ENCODE measurements at regions not wholly inside any gene's neighbourhood (a gene's known extent, or its start where the extent isn't known, plus 50 kb on each side); places are given as distances from the start of the nearest gene placed in this dataset.

DNA sequence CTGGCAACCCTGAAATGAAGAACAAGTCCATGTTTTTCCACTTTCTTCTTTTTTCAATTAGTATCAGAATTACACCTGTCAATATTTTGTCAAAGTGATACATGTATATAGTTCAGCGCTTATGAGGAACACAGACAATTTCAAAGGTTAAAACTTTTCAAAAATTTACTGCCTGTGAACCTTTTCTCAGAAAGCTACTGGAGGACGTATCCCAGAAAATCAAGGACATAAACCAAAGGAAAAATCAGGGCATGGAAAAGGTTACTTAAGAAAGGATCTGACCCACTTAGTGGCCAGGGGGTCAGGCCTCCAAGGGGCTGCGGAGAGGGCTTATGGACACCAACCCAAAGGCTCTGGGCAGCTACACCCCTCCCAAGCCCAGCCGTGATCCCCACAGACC is 81.1 kb upstream of the ACTRT2 start:
- no peaks in the 10 kb centered on the region for H4K20me1 ChIP-seq (ENCODE audit: low read length)
- H3K79me2 ChIP-seq (ENCODE audit: low read length): no peaks in the 10 kb centered on the region
- ChIA-PET POLR2A (ENCODE audit: unreplicated experiment) (no interaction called here), CTCF (no interaction called here)
- intact Hi-C loops (cut with micrococcal nuclease): no loop called here
- no peaks in the 10 kb centered on the region for H3K9me2 ChIP-seq (replicated peaks; ENCODE audit: low read length)
- H3K4me2 ChIP-seq (ENCODE audit: low read length): no peak overlapping the region
- H3K4me3 ChIP-seq (ENCODE audit: low read length): no peak overlapping the region
- no peak overlapping the region for H2AFZ ChIP-seq (ENCODE audit: low read length)
- TF ChIP-seq, protein P1, sequence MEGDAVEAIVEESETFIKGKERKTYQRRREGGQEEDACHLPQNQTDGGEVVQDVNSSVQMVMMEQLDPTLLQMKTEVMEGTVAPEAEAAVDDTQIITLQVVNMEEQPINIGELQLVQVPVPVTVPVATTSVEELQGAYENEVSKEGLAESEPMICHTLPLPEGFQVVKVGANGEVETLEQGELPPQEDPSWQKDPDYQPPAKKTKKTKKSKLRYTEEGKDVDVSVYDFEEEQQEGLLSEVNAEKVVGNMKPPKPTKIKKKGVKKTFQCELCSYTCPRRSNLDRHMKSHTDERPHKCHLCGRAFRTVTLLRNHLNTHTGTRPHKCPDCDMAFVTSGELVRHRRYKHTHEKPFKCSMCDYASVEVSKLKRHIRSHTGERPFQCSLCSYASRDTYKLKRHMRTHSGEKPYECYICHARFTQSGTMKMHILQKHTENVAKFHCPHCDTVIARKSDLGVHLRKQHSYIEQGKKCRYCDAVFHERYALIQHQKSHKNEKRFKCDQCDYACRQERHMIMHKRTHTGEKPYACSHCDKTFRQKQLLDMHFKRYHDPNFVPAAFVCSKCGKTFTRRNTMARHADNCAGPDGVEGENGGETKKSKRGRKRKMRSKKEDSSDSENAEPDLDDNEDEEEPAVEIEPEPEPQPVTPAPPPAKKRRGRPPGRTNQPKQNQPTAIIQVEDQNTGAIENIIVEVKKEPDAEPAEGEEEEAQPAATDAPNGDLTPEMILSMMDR (conservative IDR thresholded peaks at IDR 0.05; ENCODE audit: low read depth, low read length): no peak
- TF ChIP-seq EZH2phosphoT487 (IDR thresholded peaks at IDR 0.05; ENCODE audit: borderline replicate concordance, low read length): no peak
- no peak for TF ChIP-seq EZH2 (IDR thresholded peaks at IDR 0.05; ENCODE audit: low read length, unreplicated experiment)
- H3K27me3 ChIP-seq (ENCODE audit: low read length): peaks cover 68% of the 10 kb centered on the region
- no peaks in the 10 kb centered on the region for H3K4me1 ChIP-seq (ENCODE audit: insufficient read depth, low read length)
- DNase-seq (no peak), ATAC-seq (no peak)
- H3F3A ChIP-seq (ENCODE audit: low read length, unreplicated experiment): no peaks in the 10 kb centered on the region
- H3K27ac ChIP-seq (ENCODE audit: low read length): no peak overlapping the region
- no peak overlapping the region for H3K9ac ChIP-seq (ENCODE audit: low read length)
- no peaks in the 10 kb centered on the region for H3K36me3 ChIP-seq (ENCODE audit: low read depth, low read length)
- no TSS peak for BruUV-seq (replicated peaks)
- no peaks in the 10 kb centered on the region; the same call in 1 of the 2 replicates for H3K9me3 ChIP-seq (ENCODE audit: low read length)

DNA sequence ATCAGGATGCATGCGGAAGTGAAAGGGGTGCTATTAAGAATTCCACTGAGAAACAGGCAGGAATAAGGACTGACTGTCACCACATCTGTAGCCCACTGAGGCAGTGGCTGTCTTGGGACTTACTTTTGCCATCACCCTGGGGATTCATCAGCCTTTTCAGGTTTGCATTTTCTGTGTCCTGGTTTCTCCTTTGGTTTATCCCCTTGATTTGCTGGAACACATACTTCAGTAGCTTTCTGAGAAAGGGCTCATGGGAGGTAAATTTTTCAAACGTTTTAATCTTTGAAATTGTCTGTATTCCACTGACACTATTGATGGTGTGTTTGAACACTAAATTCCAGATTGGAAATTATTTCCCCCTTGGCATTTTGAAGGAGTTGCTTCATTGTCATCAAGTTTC is 80.2 kb upstream of the ACTRT2 start:
- no TSS peak for BruUV-seq (replicated peaks)
- no peak for DNase-seq
- H3K36me3 ChIP-seq (ENCODE audit: low read depth, low read length): no peaks in the 10 kb centered on the region

DNA sequence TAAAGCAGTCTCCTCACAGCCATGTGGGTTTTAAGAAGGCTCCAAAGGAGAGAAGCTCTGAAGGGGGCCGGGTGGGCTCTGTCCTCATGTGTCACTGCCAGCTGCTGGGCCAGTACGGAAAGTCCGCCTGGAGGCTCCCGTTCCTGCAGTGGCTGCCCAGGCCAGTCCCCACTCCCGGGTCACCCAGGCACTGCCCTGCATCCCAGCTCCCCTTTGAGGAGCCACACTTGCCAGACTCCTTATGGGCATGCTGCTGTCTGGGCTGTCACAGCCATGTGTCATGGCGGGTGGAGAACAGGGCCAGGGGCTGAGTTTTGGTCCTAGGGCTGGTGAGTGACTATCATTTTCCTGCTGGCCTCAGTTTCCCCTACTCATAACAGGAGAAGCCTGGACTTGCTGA is 79.4 kb upstream of the ACTRT2 start:
- Histone ChIP-seq H3K4me2 (ENCODE audit: low read length) (no peak overlapping the region), H3K9ac (ENCODE audit: low read length) (no peak overlapping the region), H3K4me3 (ENCODE audit: low read length) (no peak overlapping the region), H3K4me1 (ENCODE audit: insufficient read depth, low read length) (no peaks in the 10 kb centered on the region), H3K9me3 (ENCODE audit: low read length) (no peaks in the 10 kb centered on the region; the same call in 1 of the 2 replicates), H3K79me2 (ENCODE audit: low read length) (no peaks in the 10 kb centered on the region), H3K27me3 (ENCODE audit: low read length) (peaks cover 72% of the 10 kb centered on the region), H3K36me3 (ENCODE audit: low read depth, low read length) (no peaks in the 10 kb centered on the region), H4K20me1 (ENCODE audit: low read length) (peaks cover 3% of the 10 kb centered on the region; the same call in 1 of the 2 replicates), H3K9me2 (replicated peaks; ENCODE audit: low read length) (no peaks in the 10 kb centered on the region), H2AFZ (ENCODE audit: low read length) (no peak overlapping the region), H3K27ac (ENCODE audit: low read length) (no peak overlapping the region), H3F3A (ENCODE audit: low read length, unreplicated experiment) (no peaks in the 10 kb centered on the region)
- POLR2A ChIA-PET (ENCODE audit: unreplicated experiment): no interaction called here
- no TSS peak for BruUV-seq (replicated peaks)
- intact Hi-C loops (cut with micrococcal nuclease): no loop called here
- DNase-seq: no peak
- ATAC-seq: no peak
- CTCF ChIA-PET: no interaction called here
- TF ChIP-seq, protein P1 (conservative IDR thresholded peaks at IDR 0.05; ENCODE audit: low read depth, low read length): no peak
- TF ChIP-seq EZH2phosphoT487 (IDR thresholded peaks at IDR 0.05; ENCODE audit: borderline replicate concordance, low read length) (no peak), EZH2 (IDR thresholded peaks at IDR 0.05; ENCODE audit: low read length, unreplicated experiment) (no peak)

More for the DNA sequence above, 80.2 kb upstream of the ACTRT2 start:
- Histone ChIP-seq H3K79me2 (ENCODE audit: low read length) (no peaks in the 10 kb centered on the region), H3K9me3 (ENCODE audit: low read length) (no peaks in the 10 kb centered on the region; the same call in 1 of the 2 replicates), H3K4me1 (ENCODE audit: insufficient read depth, low read length) (no peaks in the 10 kb centered on the region), H3K4me3 (ENCODE audit: low read length) (no peak overlapping the region), H3K9ac (ENCODE audit: low read length) (no peak overlapping the region), H3K27ac (ENCODE audit: low read length) (no peak overlapping the region), H4K20me1 (ENCODE audit: low read length) (no peaks in the 10 kb centered on the region), H3K4me2 (ENCODE audit: low read length) (no peak overlapping the region), H3F3A (ENCODE audit: low read length, unreplicated experiment) (no peaks in the 10 kb centered on the region), H3K9me2 (replicated peaks; ENCODE audit: low read length) (no peaks in the 10 kb centered on the region), H2AFZ (ENCODE audit: low read length) (no peak overlapping the region), H3K27me3 (ENCODE audit: low read length) (peaks cover 72% of the 10 kb centered on the region)
- ATAC-seq: no peak
- intact Hi-C loops (cut with micrococcal nuclease): no loop called here
- ChIA-PET CTCF (no interaction called here), POLR2A (ENCODE audit: unreplicated experiment) (no interaction called here)
- TF ChIP-seq, protein P1 (conservative IDR thresholded peaks at IDR 0.05; ENCODE audit: low read depth, low read length): no peak

Measured in PC-3 (cell line).